HG02938 (cell line): ENCODE measurements at regions not wholly inside any gene's neighbourhood (a gene's known extent, or its start where the extent isn't known, plus 50 kb on each side); places are given as distances from the start of the nearest gene placed in this dataset.

Experiments
- ATAC-seq: cut with Tn5 transposase; IDR thresholded peaks from one replicate; pipeline ENCODE4 v1.9.1; 2021; ENCODE audit warnings: mild to moderate bottlenecking, moderate library complexity; ENCODE audit not compliant: unreplicated experiment

DNA sequence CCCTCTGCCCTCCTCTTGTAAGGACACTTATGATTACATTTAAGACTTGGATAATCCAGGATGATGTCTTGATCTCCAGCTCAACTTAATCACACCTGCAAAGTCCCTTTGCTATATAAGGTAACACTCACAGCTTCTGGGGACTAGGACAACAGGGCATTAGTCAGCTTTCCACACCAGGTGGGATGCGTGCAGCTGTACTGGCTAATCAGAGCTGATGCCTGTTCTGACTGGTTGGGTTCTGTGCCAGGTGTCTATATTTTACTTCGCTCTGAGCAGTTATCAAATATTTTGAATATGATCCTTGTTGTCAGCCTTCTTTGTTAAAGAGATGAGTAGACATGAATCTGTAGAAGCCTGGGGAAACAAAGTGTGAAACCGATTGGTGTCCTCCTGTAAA, 115.5 kb upstream of the ATP8B1 start:
- no peak for ATAC-seq

- no peak for ATAC-seq
Measured at GRCh38 chr18:57916684-57917083, 113.6 kb upstream of the ATP8B1 start.

DNA sequence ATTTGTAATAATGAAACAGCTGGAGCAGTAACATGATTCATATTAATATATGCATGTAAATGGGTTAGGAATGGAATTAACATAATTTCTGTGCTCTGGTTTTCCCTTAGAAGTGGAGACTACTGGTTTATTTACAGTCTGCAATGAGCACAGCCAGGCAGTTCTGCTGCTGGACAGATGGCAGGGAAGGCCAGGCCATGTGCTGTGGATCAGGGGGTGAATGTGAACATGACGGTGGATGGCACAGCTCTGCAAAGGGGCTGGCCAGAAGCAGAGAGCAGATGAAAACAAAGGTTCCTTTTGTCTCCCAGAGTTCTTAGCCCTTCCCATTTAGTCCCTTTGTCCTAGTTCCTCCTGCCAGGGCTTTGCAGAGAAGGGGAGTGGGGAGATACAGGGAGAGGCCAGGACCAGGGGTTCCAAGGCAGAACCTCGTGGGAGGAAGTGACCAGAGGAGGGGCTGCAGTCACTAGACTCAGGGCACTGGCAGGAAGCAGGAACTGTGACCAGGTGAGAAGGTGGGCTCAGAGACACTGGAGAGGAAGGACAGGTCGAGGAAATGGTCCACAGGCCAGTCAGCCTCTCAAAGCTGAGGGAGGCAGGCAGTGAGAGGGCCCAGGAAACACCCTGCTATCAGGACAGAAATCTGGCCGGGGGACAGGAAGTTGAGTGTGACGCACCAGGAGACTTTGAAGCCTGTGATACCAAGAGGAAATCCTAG, 112.9 kb upstream of the ATP8B1 start:
- ATAC-seq = no peak

DNA sequence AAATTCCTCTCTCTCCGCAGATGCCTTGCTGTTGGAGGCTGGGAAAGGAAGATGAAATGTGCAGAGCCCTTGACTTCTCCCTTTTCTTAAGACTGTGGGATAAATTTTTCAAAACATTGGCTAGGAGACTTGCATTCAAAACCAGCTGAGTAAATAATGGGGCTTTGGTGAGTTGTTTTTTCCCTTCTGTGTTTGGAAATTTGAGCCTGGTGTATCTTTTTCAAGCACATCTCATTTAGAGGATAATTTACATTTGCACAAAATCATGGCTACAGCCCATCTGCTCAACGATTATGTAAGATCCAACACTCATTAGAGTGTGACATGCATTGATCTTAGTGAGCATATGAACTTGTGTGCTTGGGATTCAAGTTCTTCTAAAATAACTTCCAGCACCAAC, 112.1 kb upstream of the ATP8B1 start:
- no peak for ATAC-seq

- ATAC-seq = no peak
Measured at GRCh38 chr18:57913686-57914085, 110.6 kb upstream of the ATP8B1 start.

- no peak for ATAC-seq
Measured at GRCh38 chr18:57910817-57911216, 107.7 kb upstream of the ATP8B1 start.

DNA sequence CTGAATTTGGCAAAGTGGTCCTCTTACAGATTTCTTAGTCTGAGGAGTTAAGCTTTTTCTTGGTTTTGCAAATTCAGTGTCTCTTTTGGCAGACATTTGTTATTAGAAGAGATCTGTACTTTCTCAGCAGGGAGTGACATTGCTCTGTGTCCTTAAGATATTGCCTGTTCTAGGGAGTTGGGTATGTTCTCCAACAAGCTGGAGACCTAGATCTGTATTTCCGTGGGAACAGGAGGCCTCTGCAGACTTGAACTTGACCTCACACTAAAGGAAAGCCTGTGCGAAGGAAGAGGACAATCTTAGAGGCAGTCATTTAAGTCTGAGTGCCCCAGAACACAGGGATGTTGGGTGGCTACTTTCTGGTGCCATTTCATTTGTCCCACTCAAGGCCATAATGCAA, 107.0 kb upstream of the ATP8B1 start:
- no peak for ATAC-seq

DNA sequence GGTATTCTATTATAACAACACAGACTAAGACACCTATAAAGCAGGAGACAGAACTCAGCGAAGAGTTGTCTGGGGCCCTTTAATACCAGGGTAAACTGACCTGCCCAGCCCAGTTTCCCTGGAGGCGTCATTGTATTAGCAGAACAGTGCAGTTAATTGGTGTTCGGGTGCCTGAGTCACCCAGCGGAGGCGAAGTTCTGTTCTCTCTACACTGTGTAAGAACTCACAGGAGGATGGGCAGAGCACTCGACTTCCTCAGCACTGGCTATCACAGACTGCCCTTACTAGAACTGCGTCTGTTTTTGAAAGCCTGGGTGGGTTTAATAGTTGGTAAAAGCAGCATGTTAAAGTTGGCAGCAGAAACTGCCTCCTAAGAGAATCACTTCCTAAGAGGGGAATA, 106.5 kb upstream of the ATP8B1 start:
- no peak for ATAC-seq

- no peak for ATAC-seq
Measured at GRCh38 chr18:57908092-57908491, 105.0 kb upstream of the ATP8B1 start.

DNA sequence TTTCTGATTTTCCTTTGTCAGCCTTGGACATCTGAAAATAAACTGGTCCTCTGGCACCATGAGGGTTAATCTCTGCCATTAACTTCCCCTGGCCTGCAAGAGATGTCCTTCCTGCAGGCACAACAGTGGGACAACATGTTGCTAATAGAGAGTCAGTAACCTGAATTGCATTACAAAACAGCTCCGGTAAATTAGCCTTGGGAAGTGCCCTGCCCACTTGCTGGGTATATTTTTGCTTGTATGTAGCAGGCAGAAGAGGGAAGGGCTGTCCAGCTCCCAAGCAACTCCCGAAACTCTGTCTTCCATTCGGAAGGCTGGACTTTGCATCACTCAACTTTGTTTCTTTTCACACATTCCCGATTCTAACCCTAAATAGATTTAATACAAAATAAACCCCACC, 104.4 kb upstream of the ATP8B1 start:
- ATAC-seq = no peak

DNA sequence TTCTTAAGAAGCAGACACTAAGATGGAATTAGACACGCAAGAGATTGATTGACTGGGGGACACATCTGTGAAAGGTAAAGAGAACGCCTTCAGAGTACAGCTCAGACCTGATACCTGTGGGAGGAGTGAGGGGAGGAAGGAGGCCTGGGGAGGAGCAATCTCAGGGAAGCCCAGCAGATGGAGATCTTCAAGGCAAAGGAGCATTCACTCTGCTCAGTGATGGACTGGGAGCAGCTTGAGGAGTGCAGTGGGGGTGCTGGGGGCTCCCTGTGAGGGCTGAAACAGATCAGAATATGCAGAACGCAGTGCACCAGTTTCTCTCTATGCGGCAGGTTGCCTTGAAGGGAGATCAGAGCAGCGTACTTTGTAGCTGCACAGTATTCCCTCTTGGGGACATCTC, 103.7 kb upstream of the ATP8B1 start:
- no peak for ATAC-seq

GRCh38 chr18:57904535-57904934, 101.4 kb upstream of the ATP8B1 start:
- no peak for ATAC-seq

- no peak for ATAC-seq
Measured at GRCh38 chr18:57902721-57903120, 99.6 kb upstream of the ATP8B1 start.

DNA sequence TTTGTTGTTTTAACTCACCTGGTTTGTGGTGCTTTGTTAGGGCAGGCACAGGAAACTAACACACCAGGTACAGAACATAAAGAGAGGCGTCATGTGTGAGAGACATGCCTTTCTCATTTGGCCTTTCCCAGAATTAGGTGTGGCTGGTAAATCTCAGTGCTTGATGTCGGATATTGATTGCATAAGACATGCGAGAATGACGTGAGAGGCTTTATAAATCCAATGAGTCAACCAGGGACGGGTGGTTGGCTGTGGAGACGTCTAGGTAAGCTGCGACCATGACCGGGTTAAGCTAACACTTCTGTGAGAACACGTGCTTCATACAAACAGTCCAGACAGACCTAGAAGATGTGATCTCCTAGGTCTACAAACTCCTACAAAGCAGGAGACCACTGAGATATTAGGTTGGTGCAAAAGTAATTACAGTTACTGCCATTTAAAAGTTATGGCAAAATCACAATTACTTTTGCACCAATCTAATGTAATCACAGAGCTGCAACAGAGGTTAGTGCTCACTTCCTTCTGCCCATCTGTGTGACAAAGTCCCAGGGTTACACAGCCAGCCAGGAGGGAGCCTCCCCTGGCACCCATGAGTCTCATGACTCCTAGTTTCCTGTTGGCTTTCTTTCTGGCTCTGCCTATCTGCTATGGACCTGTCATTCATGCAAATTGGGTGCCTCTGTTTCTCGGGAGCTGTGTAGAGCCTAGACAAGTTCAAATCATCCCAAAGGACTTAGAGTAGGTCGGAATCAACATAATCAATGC, 98.9 kb upstream of the ATP8B1 start:
- ATAC-seq = no peak

DNA sequence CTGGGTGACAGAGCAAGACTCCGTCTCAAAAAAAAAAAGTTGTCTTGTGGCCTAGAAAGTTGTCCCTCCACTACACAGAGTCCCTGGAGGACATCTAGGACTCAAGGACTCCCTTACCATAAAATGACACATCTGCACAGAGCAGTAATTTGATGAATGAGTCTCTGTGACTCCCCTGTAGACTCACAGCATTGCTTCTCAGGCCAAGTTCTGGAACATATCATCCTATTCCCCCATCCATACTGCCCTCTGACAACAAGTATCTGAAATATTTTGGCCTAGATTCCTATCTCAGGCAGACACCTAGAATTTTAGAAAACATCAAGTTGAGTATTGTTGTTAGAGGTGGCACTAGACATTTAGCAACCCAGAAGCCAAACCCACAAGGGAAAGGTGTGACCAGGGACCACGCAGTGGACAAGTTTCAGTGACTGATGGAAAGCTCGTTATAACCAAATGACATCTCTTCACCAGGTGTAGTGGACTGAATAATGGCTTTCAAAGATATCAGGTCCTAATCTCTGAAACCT, 97.9 kb upstream of the ATP8B1 start:
- no peak for ATAC-seq

DNA sequence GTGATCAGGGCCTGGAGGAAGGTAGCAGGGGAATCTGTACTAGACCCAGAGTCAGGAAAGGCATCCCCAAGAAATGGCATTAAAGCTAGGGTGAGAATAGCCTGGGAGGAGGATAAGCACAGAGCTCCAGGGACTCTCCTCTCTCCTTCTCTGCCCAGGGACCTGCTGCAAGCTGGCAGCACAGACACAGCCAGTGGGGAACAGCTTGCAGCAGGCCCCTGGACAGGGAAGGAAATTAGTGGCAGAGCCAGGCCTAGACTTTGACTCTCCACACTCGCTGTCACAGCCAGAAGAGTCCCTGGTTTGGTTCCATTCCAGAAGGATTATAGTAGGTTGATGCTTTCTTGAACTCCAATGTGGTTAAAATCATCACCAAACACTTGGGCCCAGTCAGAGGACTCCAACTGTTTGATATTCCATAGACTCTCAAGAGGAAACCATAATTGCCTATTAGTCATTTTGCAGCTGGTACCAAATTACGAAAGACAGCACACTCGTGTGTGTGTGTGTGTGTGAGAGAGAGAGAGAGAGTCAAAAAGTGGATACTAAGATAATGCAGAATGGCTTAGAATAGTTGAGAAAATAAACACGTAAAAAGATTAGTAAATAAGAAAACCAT, 95.5 kb upstream of the ATP8B1 start:
- no peak for ATAC-seq

DNA sequence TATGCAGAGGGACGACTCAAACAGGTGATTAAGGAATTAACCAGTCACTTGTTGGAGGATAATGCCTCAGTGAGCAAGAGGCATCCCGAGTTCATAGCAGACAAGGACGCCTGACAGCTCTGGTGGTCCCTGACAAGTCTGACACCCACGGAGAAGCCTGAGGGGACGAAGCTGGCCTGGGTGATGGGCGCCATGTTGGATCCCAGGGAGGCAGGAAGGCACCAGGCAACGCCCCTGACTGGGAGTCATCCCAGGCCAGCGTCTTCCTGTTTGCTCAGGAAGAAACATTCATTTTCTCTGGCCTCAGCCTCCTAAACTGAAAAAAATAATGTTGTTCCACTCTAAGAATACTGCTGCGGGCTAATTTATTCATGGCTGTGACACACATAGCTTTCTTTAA, 92.1 kb upstream of the ATP8B1 start:
- ATAC-seq = no peak

DNA sequence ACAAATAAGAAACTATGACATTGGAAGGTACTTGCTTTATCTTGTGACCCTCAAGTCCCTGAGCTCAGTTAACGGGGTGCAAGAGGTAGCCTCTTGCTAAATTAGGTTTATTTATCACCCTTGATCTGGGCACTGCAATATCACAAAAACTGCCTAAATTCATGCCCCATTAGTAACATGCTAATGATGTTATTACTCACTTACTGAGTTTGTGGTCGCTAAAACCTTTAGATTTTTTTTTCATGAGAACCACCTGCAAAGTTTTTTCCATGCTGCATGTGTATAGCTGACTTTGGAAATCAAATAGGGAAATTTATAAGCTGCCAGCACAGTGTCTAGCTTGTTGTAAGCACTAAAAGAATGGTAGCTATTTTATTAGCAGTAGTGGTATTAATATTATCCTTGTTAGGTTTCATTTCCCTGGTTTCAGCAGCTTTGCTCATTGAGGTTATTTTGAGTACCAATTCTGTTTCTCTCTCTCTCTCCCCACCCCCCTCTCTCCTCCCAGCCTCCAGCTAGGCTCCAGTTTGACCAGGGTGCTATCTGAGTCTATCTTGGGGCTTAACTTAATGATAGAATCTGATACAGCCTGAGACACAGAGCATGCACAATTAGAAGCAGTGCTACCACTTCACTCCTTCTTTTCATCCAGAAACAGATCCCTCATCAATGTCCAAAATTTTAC, 88.7 kb upstream of the ATP8B1 start:
- no peak for ATAC-seq

DNA sequence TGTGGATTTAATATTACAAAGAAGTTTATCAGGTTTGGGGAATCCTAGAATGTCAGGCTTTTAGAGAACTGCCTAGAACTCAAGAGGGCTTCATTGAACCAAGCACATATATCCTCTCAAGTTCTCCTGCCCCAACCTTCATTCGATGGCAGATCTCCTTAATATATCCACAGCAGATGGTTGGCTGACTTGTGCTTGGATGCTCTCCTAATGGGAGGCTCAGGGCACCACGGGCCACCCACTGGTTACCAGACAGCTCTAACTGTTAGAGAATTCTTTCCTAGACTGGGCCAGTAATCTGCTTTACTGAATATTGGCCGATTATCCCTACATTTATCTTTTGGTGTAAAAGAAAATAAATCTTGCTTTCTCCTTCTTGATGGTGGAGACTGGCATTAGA, 87.2 kb upstream of the ATP8B1 start:
- no peak for ATAC-seq

- no peak for ATAC-seq
Measured at GRCh38 chr18:57889841-57890240, 86.7 kb upstream of the ATP8B1 start.
